Osteoblast (primary cell): ENCODE measurements at regions not wholly inside any gene's neighbourhood (a gene's known extent, or its start where the extent isn't known, plus 50 kb on each side); places are given as distances from the start of the nearest gene placed in this dataset.

Experiments
- DNase-seq: peaks from one replicate; pipeline ENCODE4 v3.0.0; 2011; ENCODE audit warnings: low spot score, mixed read lengths; ENCODE audit not compliant: insufficient read length; ENCODE audit errors: missing footprints
- H2AFZ ChIP-seq: 2 replicates; pipeline ENCODE4 v1.6.0; 2011; ENCODE audit warnings: mild to moderate bottlenecking, low read length
- H3K27ac ChIP-seq: 2 replicates; pipeline ENCODE4 v1.5.1; 2011; ENCODE audit warnings: mild to moderate bottlenecking, low read depth, low read length, moderate library complexity
- H3K27me3 ChIP-seq: 2 replicates; pipeline ENCODE4 v1.6.0; 2012; ENCODE audit warnings: mild to moderate bottlenecking, control low read depth, inconsistent platforms, low read length, moderate library complexity; ENCODE audit not compliant: insufficient read depth
- H3K36me3 ChIP-seq: 2 replicates; pipeline ENCODE4 v1.5.1; 2011; ENCODE audit warnings: mild to moderate bottlenecking, low read length, control low read depth, moderate library complexity; ENCODE audit not compliant: insufficient read depth
- H3K4me1 ChIP-seq: 2 replicates; pipeline ENCODE4 v1.5.1; 2011; ENCODE audit warnings: mild to moderate bottlenecking, low read length, control low read depth, moderate library complexity; ENCODE audit not compliant: insufficient read depth
- H3K4me2 ChIP-seq: 2 replicates; pipeline ENCODE4 v1.6.0; 2011; ENCODE audit warnings: mild to moderate bottlenecking, low read length; ENCODE audit not compliant: insufficient read depth
- H3K4me3 ChIP-seq: fragments of 200-600 bp; sonication (generic); 3 replicates; pipeline ENCODE4 v1.5.1; 2012; ENCODE audit warnings: mild to moderate bottlenecking, low read length, inconsistent platforms; ENCODE audit not compliant: insufficient read depth
- H3K79me2 ChIP-seq: 2 replicates; pipeline ENCODE4 v1.6.0; 2012; ENCODE audit warnings: mild to moderate bottlenecking, low read length, control low read depth, inconsistent platforms; ENCODE audit not compliant: insufficient read depth
- H3K9me3 ChIP-seq: 2 replicates; pipeline ENCODE4 v1.5.1; 2011; ENCODE audit warnings: low read depth, low read length, control low read depth
- H4K20me1 ChIP-seq: 2 replicates; pipeline ENCODE4 v1.6.0; 2012; ENCODE audit warnings: mild to moderate bottlenecking, low read length, control low read depth; ENCODE audit not compliant: insufficient read depth
- TF ChIP-seq, protein P1 (sequence below): IDR thresholded peaks from 2 replicates; pipeline ENCODE4 v1.5.1; 2011; ENCODE audit warnings: mild to moderate bottlenecking, low read depth, low read length, moderate library complexity; ENCODE audit errors: extremely low read depth

GRCh38 chr2:106314444-106314843, 120.3 kb upstream of the UXS1 start:
- H3K27me3 ChIP-seq, result no peaks in the 10 kb centered on the region
- no peak overlapping the region for H3K4me3 ChIP-seq
- H3K36me3 ChIP-seq, result no peaks in the 10 kb centered on the region
- TF ChIP-seq, protein P1, sequence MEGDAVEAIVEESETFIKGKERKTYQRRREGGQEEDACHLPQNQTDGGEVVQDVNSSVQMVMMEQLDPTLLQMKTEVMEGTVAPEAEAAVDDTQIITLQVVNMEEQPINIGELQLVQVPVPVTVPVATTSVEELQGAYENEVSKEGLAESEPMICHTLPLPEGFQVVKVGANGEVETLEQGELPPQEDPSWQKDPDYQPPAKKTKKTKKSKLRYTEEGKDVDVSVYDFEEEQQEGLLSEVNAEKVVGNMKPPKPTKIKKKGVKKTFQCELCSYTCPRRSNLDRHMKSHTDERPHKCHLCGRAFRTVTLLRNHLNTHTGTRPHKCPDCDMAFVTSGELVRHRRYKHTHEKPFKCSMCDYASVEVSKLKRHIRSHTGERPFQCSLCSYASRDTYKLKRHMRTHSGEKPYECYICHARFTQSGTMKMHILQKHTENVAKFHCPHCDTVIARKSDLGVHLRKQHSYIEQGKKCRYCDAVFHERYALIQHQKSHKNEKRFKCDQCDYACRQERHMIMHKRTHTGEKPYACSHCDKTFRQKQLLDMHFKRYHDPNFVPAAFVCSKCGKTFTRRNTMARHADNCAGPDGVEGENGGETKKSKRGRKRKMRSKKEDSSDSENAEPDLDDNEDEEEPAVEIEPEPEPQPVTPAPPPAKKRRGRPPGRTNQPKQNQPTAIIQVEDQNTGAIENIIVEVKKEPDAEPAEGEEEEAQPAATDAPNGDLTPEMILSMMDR, result no peak
- H3K4me1 ChIP-seq, result no peaks in the 10 kb centered on the region
- no peak overlapping the region for H3K27ac ChIP-seq
- no peaks in the 10 kb centered on the region for H4K20me1 ChIP-seq
- H3K9me3 ChIP-seq, result no peaks in the 10 kb centered on the region
- H3K79me2 ChIP-seq, result no peaks in the 10 kb centered on the region
- no peak for DNase-seq
- no peak overlapping the region for H2AFZ ChIP-seq
- no peak overlapping the region for H3K4me2 ChIP-seq

DNA sequence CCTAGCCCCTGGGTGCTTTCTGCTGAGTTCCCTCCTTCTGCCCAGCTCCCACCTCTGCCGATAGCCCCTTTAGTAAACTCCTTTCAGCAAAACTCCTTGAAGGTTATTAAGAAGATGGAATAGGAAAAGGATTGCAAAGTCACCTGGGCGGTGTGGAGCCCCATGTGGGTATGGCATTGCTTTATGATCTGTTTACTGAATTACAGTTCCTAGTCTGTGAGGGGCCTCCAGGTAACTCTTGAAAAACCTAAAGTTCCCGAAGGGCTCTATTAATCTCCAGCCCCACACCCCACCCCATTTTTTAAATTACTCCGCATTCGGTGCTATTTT, 116.9 kb upstream of the UXS1 start:
- no peak for DNase-seq
- H4K20me1 ChIP-seq, result no peaks in the 10 kb centered on the region
- no peaks in the 10 kb centered on the region for H3K79me2 ChIP-seq
- no peaks in the 10 kb centered on the region for H3K36me3 ChIP-seq
- TF ChIP-seq, protein P1, result no peak
- H3K27ac ChIP-seq, result no peak overlapping the region
- no peak overlapping the region for H2AFZ ChIP-seq
- no peaks in the 10 kb centered on the region for H3K27me3 ChIP-seq
- no peak overlapping the region for H3K4me2 ChIP-seq
- H3K9me3 ChIP-seq, result no peaks in the 10 kb centered on the region
- no peak overlapping the region for H3K4me3 ChIP-seq
- H3K4me1 ChIP-seq, result no peaks in the 10 kb centered on the region

GRCh38 chr2:106307860-106308259, 113.8 kb upstream of the UXS1 start:
- no peak overlapping the region for H3K27ac ChIP-seq
- H2AFZ ChIP-seq, result no peak overlapping the region
- TF ChIP-seq, protein P1, result no peak
- H3K4me2 ChIP-seq, result no peak overlapping the region
- no peaks in the 10 kb centered on the region for H4K20me1 ChIP-seq
- no peak overlapping the region for H3K4me3 ChIP-seq
- no peaks in the 10 kb centered on the region for H3K36me3 ChIP-seq
- H3K79me2 ChIP-seq, result no peaks in the 10 kb centered on the region
- H3K9me3 ChIP-seq, result no peaks in the 10 kb centered on the region
- DNase-seq, result no peak
- no peaks in the 10 kb centered on the region for H3K4me1 ChIP-seq
- no peaks in the 10 kb centered on the region for H3K27me3 ChIP-seq

DNA sequence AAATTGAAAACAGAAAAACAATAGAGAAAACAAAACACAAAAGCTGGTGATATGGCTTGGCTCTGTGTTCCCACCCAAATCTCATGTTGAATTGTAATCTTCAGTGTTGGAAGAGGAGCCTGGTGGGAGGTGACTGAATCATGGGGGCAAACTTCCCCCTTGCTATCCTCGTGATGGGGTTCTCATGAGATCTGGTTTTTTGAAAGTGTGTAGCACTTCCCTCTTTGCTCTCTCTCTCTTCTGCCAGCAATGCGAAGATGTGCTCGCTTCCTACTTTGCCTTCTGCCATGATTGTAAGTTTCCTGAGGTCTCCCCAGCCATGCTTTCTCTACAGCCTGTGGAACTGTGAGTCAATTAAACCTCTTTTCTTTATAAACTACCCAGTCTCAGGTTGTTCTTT, 112.3 kb upstream of the UXS1 start:
- Histone ChIP-seq H3K9me3 (no peaks in the 10 kb centered on the region), H3K4me3 (no peak overlapping the region), H3K79me2 (no peaks in the 10 kb centered on the region), H4K20me1 (no peaks in the 10 kb centered on the region), H3K4me1 (no peaks in the 10 kb centered on the region), H3K27ac (no peak overlapping the region), H3K4me2 (no peak overlapping the region), H2AFZ (no peak overlapping the region), H3K36me3 (no peaks in the 10 kb centered on the region), H3K27me3 (no peaks in the 10 kb centered on the region)
- TF ChIP-seq, protein P1, result no peak
- no peak for DNase-seq
